HTR-8/SVneo (cell line): ENCODE measurements at regions not wholly inside any gene's neighbourhood (a gene's known extent, or its start where the extent isn't known, plus 50 kb on each side); places are given as distances from the start of the nearest gene placed in this dataset.
A peak's percentile ranks its signal among the peaks of the same experiment; 100 is the strongest.

Experiments
- DNase-seq: peaks from one replicate; pipeline ENCODE4 v3.0.0; 2011; ENCODE audit warnings: low spot score, mixed read lengths; ENCODE audit not compliant: insufficient read length
- FAIRE-seq: peaks from 2 replicates; lab custom pipeline; 2011; peaks lifted over from hg19 to GRCh38; lab: Jason Lieb, UNC

DNA sequence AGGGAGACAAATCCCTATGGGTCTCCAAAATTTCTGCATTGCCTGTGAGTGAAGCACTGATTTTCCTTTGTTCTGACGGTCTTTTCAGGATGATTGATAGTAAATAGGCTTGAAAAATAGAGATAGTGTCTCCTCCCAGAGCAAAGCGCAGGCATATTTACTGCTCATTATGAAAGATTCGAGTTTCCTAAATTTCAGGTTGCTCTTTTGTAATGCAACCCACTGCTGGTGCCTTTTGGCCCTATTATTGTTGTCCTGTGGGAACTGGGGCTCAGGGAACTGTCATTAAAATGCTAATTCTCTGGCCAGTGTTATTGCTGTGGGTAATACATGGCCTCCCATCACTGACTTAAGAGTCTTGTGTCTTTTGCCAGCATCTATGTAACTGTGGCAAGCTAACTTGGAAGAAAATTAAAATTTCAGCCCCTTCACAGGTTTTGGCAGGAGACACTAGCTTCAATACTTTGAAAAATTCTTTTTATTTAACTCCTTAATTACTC lies 754.1 kb upstream of the MAP3K7 start:
- no peak for FAIRE-seq
- no peak for DNase-seq

DNA sequence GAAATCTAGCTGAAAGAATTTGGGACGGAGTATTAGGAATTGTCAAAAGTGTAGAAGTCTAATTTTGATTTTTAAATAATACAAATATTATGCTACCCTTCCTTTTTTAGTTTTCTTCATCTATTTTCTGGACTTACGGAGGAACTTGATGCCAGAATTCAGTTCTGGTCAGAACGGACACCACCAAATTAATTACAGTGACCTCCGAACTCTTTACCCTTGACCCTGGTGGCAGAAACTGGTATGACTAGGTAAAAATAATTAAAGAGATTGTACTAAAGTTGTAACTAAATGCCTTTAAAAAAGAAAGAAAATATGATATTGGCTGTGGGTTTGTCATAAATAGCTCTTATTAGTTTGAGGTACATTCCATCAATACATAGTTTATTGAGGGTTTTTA lies 751.1 kb upstream of the MAP3K7 start:
- FAIRE-seq (no peak), DNase-seq (no peak)

DNA sequence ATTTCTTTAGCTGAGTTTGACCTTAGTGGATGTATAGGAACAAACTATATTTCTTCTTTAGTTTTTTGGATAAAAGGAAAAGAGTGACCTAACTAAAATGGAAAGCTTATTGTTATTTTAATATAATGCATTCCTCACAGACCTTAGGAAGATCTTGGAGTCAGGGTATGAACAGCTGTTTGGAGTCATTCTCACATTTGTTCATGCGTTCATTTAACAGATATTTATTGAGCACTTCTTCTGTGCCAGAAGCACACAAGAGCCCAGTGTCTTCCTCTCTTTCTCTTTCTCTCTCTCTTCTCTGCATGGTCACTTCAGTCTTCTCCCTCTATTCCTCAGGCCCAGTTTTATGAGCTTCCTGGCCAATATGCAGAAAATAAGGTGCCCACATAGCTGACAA lies 744.0 kb upstream of the MAP3K7 start:
- no peak for FAIRE-seq
- no peak for DNase-seq

DNA sequence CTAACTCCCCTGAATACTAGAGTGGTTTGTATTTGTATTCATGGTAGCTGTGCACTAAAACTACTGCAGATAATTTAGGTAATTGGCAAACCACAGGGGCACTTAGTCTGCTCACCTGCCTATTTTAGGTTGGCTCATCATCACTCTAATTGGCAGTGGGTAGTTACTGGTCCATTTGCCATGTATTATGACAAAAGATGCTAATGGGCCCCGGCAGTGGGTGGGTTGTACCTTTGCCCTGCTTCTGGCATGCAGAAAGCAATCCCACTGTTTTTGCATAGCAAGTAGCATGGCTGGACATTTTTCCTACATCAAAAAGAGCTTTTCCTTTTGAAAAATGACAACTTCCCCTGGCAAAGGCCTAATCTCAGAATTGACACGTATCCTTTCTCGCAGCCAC lies 741.4 kb upstream of the MAP3K7 start:
- FAIRE-seq = no peak
- DNase-seq = no peak

DNA sequence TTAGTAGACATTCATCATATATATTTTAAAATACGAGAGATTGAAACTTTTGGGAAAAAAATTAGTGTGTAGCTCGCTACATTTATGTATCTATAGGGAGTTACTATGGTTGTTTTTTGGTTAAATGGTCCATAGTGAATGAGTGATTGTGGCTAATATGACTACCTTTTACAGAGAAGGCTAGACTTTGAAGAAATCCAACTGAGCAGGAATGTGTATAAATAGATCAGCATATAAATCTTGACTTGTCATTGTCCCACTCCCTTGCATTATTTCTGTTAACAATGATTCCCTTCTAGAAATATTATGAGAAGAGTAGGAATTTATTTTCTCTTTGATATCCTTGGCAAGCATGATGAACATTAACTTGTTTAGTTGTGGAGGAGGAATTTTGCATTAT lies 737.8 kb upstream of the MAP3K7 start:
- FAIRE-seq = no peak
- no peak for DNase-seq

DNA sequence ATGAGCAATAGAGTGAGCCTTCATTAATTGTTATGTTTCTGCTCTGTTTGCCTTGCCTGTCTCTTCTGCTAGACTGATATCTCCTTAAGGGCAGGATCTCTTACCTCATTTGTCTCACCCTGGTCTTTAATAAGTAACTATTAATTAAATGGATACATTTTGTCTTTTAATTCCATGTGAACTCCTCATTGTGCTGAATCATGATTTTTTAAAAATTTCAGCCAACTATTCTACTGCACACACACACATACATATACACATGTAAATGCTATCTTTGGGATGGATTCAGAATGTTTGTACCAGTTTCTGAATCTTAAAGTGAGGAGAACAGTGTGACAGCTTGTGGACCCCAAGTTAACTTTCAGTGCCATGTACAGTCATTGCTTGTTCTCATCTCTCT lies 731.1 kb upstream of the MAP3K7 start:
- FAIRE-seq (no peak), DNase-seq (no peak)

DNA sequence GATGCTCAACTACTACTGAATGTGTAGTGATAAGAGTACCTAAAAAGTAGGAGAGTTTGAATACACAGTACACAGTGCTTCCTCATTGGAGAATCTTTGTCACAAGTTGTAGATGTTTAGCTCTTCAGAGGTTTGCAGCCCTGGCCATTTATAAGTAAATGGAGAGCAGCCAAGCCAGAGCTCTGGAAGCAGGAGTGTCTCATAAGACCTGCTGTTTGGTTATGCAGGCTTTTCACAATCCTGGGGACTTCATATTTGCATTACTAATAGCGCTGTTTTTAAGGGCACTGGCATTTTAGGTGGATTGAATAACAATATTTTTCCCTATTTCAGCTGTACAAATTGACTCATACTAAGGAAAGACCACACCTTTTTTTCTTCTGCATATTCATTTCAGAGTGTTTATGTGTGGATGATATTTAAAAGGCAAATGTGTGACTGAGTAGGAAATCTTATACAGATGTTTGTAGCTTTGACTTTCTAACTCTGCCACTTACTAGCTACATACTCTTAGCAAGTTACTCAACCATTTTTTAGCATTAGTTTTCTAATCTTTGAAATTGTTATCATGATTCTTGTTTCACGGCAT lies 730.5 kb upstream of the MAP3K7 start:
- no peak for FAIRE-seq
- DNase-seq = no peak

DNA sequence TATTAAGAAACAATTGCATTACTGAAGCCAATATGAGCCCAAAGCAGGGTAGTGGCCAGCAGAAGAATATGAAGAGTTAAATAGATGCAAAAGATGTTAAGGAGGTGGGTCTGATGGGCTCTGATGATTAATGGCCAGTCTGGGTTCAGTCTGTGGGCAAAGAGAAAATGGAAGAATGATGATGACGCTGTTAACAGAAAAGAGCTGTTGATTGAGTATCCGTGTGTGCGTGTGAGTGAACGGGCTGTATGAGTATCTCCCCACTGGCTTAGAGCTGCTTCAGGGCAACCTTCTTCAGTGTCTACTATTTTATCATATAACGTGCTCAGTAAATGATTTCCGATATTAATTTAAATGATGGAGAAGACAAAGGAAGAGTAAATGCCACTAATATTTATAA lies 723.3 kb upstream of the MAP3K7 start:
- FAIRE-seq (no peak), DNase-seq (no peak)

DNA sequence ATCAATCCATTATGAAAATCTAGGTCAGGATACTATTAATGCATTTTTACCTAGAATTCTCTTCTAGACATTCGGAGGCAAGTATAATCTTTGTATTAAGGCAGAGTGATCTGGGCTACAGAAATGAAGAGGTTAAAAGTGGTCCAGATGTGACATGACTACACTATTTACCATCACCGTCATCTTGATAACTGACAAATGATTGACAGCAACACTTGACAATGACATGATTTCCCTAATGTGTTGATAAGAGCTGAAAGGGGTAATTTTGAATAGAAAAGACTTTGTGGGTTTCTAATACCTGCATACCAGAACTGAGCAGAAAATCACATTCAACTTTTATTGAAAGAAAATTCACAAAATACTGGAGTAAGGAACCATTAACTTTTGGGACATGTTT lies 718.9 kb upstream of the MAP3K7 start:
- FAIRE-seq (no peak), DNase-seq (no peak)

DNA sequence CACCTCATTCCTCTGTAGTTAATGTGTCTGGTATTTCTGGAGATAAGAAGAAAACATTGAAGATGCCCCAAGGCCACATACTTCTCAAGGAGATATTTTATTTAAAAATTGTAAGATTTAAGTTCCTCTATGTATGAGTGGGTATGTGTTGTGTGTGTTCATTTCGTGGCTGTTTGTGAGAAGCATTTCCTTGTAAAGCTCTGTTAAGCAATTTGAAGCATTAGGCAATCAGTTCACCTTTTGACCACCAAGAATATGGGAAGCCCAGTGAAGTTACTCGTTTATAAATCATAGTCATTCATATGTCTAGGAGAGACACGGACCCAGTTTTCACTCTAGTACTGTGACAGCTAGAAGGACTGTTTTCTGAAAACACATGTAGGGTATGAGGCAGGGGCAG lies 717.6 kb upstream of the MAP3K7 start:
- DNase-seq (peak; percentile 1), FAIRE-seq (no peak)

DNA sequence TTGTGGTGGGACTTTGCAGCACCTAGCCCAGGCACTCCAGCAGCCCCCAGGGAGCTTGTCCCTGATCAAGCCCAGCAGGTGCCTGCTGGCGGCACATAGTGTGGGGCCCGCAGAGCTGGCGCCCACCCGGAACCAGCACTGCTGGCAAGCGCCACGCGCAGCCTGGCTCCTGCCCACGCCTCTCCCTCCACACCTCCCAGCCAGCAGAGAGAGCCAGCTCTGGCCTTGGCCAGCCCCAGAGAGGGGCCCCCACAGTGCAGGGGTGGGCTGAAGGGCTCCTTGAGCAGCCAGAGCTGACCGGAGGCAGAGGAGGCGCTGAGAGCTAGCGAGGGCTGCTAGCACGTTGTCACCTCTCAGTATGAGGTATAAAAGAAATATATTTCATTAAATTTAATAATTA lies 716.5 kb upstream of the MAP3K7 start:
- no peak for FAIRE-seq
- no peak for DNase-seq

DNA sequence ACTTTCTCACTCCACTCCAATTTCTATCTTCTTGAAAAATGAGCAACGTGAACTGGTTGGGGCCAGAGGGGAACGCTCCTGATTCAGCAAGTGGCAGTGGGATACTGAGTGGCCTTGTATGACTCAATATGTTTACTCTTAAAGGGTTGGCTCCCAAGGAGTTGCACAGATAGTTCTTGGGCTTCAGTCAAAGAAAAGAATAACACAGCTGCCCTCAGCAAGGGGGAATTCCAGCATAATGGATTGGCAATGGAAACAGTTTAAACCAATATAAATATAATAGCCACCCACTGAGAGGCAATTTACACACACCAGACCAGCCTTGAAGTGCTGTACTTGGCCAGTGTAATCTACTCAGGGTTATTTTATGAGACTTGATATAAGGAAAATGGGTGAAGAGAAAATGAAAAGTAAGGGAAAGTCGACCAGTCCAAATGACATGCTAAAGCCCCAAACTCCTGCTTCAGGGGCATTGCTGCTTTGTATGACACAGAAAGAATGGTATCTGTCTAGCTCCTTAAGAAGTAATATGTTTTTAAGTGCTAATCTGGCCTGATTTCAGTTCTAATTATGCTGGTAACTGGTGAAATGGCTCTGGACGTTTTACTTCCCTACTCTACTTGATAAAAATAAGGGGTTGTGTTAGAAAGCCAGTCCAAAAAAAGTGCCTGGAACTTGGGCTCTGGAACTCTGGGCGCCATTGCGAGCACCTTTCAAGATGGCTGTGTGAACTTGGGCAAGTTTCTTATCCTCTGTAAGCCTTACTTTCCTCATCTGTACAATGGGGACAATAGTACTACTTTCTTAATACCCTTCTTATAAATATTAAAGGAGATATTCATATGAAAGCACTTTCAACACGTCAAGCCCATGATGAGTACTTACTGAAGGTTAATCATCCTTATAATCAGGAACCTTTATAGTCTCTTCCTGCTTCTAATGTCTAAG lies 712.9 kb upstream of the MAP3K7 start:
- no peak for FAIRE-seq
- DNase-seq = no peak

DNA sequence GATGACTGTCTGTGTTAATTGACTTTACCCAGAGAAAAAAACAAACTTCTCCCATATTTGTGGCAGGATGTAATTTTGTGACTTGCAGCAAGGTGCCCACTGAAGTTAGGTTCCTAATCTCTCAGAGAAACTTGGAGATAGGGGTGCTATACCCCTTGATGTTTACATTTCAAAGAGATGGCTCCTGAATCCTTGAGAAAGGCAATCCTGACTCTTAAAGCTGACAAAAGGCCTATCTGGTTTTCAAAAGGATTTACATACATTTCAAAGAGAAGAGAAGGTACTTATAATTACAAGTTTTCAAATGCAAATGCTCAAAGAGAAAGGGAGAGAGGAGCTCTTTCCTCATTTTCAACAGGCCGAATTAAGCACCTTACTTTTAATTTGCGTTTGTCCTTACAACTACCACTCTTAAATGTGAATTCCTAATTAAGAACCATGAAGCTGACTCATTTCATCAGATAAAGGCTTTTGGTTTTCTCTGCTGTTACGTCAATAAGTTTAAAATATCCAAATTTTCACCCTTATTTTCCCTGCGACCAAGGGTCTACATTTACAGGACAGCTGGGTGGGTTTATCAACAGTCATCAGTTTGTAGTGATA lies 711.8 kb upstream of the MAP3K7 start:
- DNase-seq (no peak), FAIRE-seq (no peak)

DNA sequence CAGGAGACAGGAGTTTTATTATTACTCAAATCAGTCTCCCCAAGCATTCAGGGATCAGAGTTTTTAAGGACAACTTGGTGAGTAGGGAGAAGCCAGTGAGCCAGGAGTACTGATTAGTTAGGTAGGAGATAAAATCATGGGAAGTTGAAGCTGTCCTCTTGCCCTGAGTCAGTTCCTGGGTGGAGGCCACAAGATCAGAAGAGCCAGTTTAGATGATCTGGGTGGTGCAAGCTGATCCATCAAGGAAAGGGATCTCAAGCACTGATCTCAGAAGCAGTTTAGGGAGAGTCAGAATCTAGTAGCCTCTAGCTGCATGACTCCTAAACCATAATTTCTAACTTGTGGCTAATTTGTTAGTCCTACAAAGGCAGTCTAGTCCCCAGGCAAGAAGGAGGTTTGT lies 706.5 kb upstream of the MAP3K7 start:
- no peak for FAIRE-seq

DNA sequence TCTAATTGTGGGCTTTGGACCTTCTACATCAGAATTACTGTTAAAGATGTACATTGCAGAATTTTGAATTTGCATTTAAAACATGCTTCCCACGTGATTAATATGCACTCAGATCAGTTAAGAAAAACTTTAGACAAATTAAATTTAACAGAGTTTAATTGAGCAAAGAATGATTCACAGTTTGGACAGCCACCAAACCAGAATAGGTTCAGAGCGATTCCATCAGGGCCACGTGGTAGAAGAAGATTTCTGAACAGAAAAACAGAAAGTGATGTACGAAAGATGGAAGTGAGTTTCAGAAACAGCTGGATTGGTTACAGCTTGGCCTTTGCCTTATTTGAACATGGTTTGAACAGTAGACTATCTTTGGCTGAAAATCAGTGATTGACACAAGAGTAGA lies 704.2 kb upstream of the MAP3K7 start:
- FAIRE-seq = no peak
- no peak for DNase-seq

More for the DNA sequence above, 706.5 kb upstream of the MAP3K7 start:
- no peak for DNase-seq

DNA sequence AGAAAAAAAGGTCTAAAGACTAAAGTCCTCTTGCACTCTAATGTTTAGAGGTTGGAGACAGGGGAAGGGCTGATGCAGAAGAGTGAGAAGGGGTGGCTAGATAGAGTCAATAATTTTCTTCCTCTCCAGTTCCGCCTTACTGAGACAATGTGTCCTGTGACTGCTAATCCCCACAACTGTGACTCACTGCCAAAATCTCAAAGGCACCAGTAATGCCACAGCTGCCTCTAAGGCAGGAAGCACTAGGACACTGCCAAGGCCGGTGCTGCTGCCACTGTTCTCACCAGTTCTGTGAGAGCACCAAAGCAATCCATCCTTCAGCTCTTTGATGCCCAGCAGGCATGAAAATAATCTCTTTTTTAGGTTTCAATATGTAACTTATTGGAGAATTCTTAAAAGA lies 701.9 kb upstream of the MAP3K7 start:
- FAIRE-seq = no peak
- DNase-seq = no peak

DNA sequence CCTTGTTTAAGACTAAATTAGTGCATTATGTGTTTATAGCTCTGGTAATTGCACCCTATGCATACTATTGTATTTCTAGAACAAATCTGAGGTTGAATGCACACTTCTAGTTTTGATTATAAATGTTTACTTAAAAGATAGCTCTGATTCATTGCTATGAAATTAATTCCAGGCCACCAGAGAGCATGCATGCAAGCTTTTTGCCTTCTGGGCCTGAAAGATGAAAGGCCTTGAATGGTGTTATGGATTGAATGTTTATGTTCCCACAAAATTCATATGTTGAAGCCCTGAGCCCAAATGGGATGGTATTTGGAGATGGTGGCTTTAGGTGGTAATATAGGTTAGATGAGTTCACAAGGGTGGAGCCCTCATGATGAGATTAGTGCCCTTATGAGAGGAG lies 695.0 kb upstream of the MAP3K7 start:
- FAIRE-seq (no peak), DNase-seq (no peak)

DNA sequence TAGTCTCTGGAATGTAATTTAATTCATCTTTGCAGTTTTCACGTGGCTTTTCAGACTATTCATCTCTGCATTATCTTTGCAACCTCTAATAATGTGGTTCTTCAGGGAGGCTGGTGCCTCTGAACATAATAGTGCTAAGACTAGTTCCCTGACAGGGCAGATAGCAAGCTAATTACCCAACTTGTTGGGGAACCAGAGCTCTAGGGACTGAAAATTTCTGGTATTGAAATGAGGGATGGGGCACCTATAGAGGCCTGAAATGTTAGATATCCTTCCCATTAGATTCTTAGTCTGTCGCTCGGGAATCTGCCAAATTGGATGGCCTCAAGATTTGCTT lies 693.6 kb upstream of the MAP3K7 start:
- no peak for DNase-seq

DNA sequence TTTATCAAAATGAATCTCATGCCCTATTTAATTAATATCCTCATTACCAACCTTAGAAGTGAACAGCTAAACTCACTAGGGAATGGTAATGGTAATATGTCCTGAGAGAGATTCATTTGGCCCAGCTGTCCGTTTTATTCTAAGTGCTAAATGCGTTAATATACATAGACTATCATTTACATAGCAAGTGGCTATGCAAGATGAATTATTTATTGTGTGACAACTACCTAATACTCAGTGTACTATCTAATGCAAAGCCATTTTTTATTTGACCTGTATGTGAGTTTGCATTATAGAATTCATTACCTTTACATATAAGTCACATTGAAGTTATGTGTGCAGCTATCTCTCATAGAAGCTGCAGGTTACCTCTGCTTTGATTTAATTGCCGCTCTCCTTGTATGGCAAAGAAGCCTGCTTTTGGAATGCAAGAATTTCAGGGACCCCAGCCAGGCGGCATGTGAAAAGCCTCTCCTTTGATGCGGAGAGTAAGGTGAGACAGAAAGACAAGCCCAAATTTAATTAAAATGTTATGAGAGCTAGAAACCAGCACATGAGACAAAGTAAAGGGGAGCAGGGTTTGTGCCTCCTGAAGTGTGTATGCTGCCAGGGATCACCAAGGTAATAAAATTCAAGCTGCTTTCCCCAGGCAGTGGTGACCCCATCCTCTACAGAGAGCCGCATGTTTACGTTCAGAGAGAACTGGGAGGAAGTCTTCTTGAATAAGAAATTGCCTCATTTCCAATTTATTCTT lies 693.0 kb upstream of the MAP3K7 start:
- DNase-seq (no peak), FAIRE-seq (no peak)

More for the DNA sequence above, 693.6 kb upstream of the MAP3K7 start:
- no peak for FAIRE-seq

DNA sequence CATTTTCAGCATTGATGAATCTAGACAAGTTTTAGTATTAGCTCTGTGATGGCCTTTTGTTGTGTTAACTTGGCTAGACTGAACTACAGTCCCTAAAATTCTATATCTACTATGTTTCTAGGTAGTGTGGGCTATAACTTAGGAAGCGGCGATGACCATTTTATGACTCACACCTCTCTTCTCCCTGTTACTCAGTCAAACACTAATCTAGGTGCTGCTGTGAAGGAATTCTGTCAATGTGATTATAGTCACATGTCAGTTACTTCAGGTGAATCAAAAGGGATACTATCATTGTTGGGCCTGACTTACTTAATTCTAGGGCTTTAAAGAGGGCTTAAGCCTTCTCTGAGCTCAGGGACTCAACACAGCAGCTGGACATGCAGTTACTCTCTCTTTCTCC lies 691.5 kb upstream of the MAP3K7 start:
- FAIRE-seq (no peak), DNase-seq (no peak)

DNA sequence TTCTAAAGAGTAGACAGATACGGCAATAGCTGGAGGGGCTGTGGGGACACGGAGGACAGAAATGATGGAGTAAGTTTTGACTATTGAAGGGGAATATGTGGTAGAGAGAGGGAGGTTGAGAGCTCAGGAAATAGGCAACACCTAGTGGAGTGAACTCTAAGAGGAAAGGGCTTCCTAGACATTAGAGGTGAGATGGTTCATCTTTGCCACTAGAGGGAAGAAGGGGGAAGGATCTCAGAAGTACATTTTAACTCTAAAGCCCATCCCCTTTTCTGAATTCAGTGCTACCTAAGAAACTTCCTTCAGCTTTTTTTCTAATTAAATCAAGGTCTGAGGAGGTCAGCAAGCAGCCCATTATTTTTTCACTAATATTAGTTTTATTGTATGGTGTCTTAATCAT lies 689.4 kb upstream of the MAP3K7 start:
- DNase-seq (no peak), FAIRE-seq (no peak)
